ENCODE measurements at regions not wholly inside any gene's neighbourhood (a gene's known extent, or its start where the extent isn't known, plus 50 kb on each side); places are given as distances from the start of the nearest gene placed in this dataset.

GRCh38 chr11:97332271-97332670 lies 942.5 kb downstream of the JRKL start:
- no peak overlapping the region for H3K4me3 ChIP-seq (ENCODE audit: low read depth in 1 of 3, low read length in 3 of 3)
- TF ChIP-seq MAX (IDR thresholded peaks at IDR 0.05), result no peak
- TF ChIP-seq REST (IDR thresholded peaks at IDR 0.05), result no peak
- no peak for TF ChIP-seq HNF4G (IDR thresholded peaks at IDR 0.05)
- no peak for TF ChIP-seq GABPA (IDR thresholded peaks at IDR 0.05 in 1 of 2, conservative IDR thresholded peaks at IDR 0.05 in 1 of 2)
- TF ChIP-seq EGR1 (IDR thresholded peaks at IDR 0.05; ENCODE audit: low read depth in 2 of 2), result no peak
- TF ChIP-seq YY1 (IDR thresholded peaks at IDR 0.05), result no peak
- TF ChIP-seq NR2F2 (IDR thresholded peaks at IDR 0.05), result no peak
- no peak for TF ChIP-seq CTCF (IDR thresholded peaks at IDR 0.05; ENCODE audit: low read depth, low read length, missing input control)
- TF ChIP-seq SP1 (IDR thresholded peaks at IDR 0.05), result no peak
- TF ChIP-seq TAF1 (conservative IDR thresholded peaks at IDR 0.05), result no peak
- no peak for TF ChIP-seq ATF3 (IDR thresholded peaks at IDR 0.05)
- TF ChIP-seq FOXA2 (IDR thresholded peaks at IDR 0.05), result no peak
- no peak for TF ChIP-seq RXRA (IDR thresholded peaks at IDR 0.05)
- no peak for TF ChIP-seq JUND (IDR thresholded peaks at IDR 0.05)
- no peak for TF ChIP-seq HNF4A (conservative IDR thresholded peaks at IDR 0.05)
- TF ChIP-seq FOXA1 (IDR thresholded peaks at IDR 0.05), result no peak
- TF ChIP-seq RAD21 (IDR thresholded peaks at IDR 0.05), result no peak
- no peaks in the 10 kb centered on the region for H3K36me3 ChIP-seq (ENCODE audit: control insufficient read depth in 4 of 4, insufficient read depth in 3 of 4, low read depth in 1 of 4, low read length in 3 of 4)
- 36% methylated on average over 2 of the region's 2 CpGs for WGBS
- no peak overlapping the region for H3K9ac ChIP-seq (ENCODE audit: low read depth in 1 of 2, low read length in 2 of 2)
- H3K4me1 ChIP-seq (ENCODE audit: control insufficient read depth in 4 of 4, insufficient read depth in 4 of 4, low read length in 3 of 4), result no peaks in the 10 kb centered on the region
- no peaks in the 10 kb centered on the region for H3K9me3 ChIP-seq (ENCODE audit: control insufficient read depth in 4 of 4, low read length in 3 of 4)
- H3K27ac ChIP-seq (ENCODE audit: low read depth in 1 of 2, low read length in 2 of 2), result no peak overlapping the region
- DNase-seq (ENCODE audit: low spot score), result no peak
- no peaks in the 10 kb centered on the region for H3K27me3 ChIP-seq (ENCODE audit: control insufficient read depth in 4 of 4, insufficient read depth in 4 of 4, low read length in 3 of 4)

GRCh38 chr11:97336064-97336463 lies 946.3 kb downstream of the JRKL start:
- 57% methylated on average over 4 of the region's 4 CpGs for WGBS
- H3K9ac ChIP-seq (ENCODE audit: low read depth in 1 of 2, low read length in 2 of 2), result no peak overlapping the region
- TF ChIP-seq MAX (IDR thresholded peaks at IDR 0.05) (no peak), CTCF (IDR thresholded peaks at IDR 0.05; ENCODE audit: low read depth, low read length, missing input control) (no peak), ZBTB33 (IDR thresholded peaks at IDR 0.05) (no peak), EGR1 (IDR thresholded peaks at IDR 0.05; ENCODE audit: low read depth in 2 of 2) (no peak), FOXA1 (IDR thresholded peaks at IDR 0.05) (no peak), HNF4A (conservative IDR thresholded peaks at IDR 0.05) (no peak), JUND (IDR thresholded peaks at IDR 0.05) (no peak)
- no peaks in the 10 kb centered on the region for H3K36me3 ChIP-seq (ENCODE audit: control insufficient read depth in 4 of 4, insufficient read depth in 3 of 4, low read depth in 1 of 4, low read length in 3 of 4)
- no peak for DNase-seq (ENCODE audit: low spot score)
- H3K4me3 ChIP-seq (ENCODE audit: low read depth in 1 of 3, low read length in 3 of 3), result no peak overlapping the region
- H3K9me3 ChIP-seq (ENCODE audit: control insufficient read depth in 4 of 4, low read length in 3 of 4), result no peaks in the 10 kb centered on the region
- H3K4me1 ChIP-seq (ENCODE audit: control insufficient read depth in 4 of 4, insufficient read depth in 4 of 4, low read length in 3 of 4), result no peaks in the 10 kb centered on the region
- H3K27me3 ChIP-seq (ENCODE audit: control insufficient read depth in 4 of 4, insufficient read depth in 4 of 4, low read length in 3 of 4), result no peaks in the 10 kb centered on the region
- H3K27ac ChIP-seq (ENCODE audit: low read depth in 1 of 2, low read length in 2 of 2), result no peak overlapping the region
